Ovary (tissue), 7 donors: ENCODE measurements at regions not wholly inside any gene's neighbourhood (a gene's known extent, or its start where the extent isn't known, plus 50 kb on each side); places are given as distances from the start of the nearest gene placed in this dataset.

Experiments
- DNase-seq, 5 donors: peaks; one replicate each; pipeline ENCODE4 v3.0.0-alpha.2; 2019 to 2020
- H3K27ac ChIP-seq, 2 donors: fragments of 200-600 bp; one replicate each; pipeline versions ENCODE4 v1.5.1 to v1.8.0; 2019 to 2022
- H3K27me3 ChIP-seq: fragments of 200-600 bp; one replicate; pipeline ENCODE4 v1.8.0; 2022
- H3K36me3 ChIP-seq: fragments of 200-600 bp; sonication (generic); one replicate; pipeline ENCODE4 v1.5.1; 2019
- H3K4me1 ChIP-seq: one replicate; pipeline ENCODE4 v1.8.1; 2013; ENCODE audit warnings: mild to moderate bottlenecking, moderate library complexity; ENCODE audit not compliant: insufficient read depth
- H3K4me3 ChIP-seq: fragments of 200-600 bp; sonication (generic); one replicate; pipeline ENCODE4 v1.5.1; 2017
- H3K9me3 ChIP-seq, 2 donors: fragments of 200-600 bp in 1 of 2; sonication (generic) in 1 of 2; one replicate each; pipeline versions ENCODE4 v1.5.1 to v1.8.1; 2013 to 2019; ENCODE audit warnings: mild to moderate bottlenecking in 1 of 2, moderate library complexity in 1 of 2
- CTCF ChIP-seq, 3 donors: fragments of 450-650 bp in 2 of 3; fragments of 200-600 bp in 1 of 3; IDR thresholded peaks; one replicate each; pipeline versions ENCODE4 v1.5.1 to v1.8.0; 2016 to 2022; ENCODE audit warnings: antibody characterized with exemption in 3 of 3, mild to moderate bottlenecking in 1 of 3
- EP300 ChIP-seq: sonication (generic); formaldehyde crosslinking; IDR thresholded peaks from one replicate; pipeline ENCODE4 v1.6.1; 2017; ENCODE audit warnings: antibody characterized with exemption
- POLR2A ChIP-seq: fragments of 450-650 bp; IDR thresholded peaks from one replicate; pipeline ENCODE4 v1.6.1; 2017; ENCODE audit warnings: antibody characterized with exemption, mild to moderate bottlenecking, moderate library complexity
- WGBS, 3 donors: extraction: QIAGEN DNeasy Blood & Tissue Kit in 1 of 3; methylation state at CpG; one replicate each; pipeline versions ENCODE4 v1.1.5 to v1.1.7; 2013 to 2017; 5-methylcytosine and 5-hydroxymethylcytosine counted together
- intact Hi-C, 4 donors: fragments of 100-400 bp; cut with DNase I; formaldehyde crosslinking; loops; one replicate each; pipeline versions ENCODE4 v1.11.0 to v1.15.1; 2022 to 2023
- donor health status: DM: no; HTN: no; CAD: no; lungs with moderate emphysema.
- donor health status: DM: no; HTN: no; CAD: no.
- donor health status: Bipolar disorder and iron deficiency.
- donor health status: DM: no; HTN: no; CAD: no.
- donor health status: DM: yes; HTN: yes; CAD: no.

- no peak for DNase-seq
- Histone ChIP-seq H3K4me1 (no peaks in the 10 kb centered on the region), H3K36me3 (no peaks in the 10 kb centered on the region), H3K4me3 (no peak overlapping the region), H3K27ac (no peak overlapping the region), H3K9me3 (no peaks in the 10 kb centered on the region), H3K27me3 (no peaks in the 10 kb centered on the region)
- 73 to 82% (median 77%) methylated on average over 4 of the region's 4 CpGs for WGBS, 3 donors
- intact Hi-C loops: no loop called here
- TF ChIP-seq EP300 (no peak), POLR2A (no peak), CTCF (IDR thresholded peaks at IDR 0.05) (no peak)
These were observed 360.5 kb downstream of the LIG4 start for GRCh38 chr13:107854880-107855279.

- Histone ChIP-seq H3K4me1 (no peaks in the 10 kb centered on the region), H3K4me3 (no peak overlapping the region), H3K27me3 (no peaks in the 10 kb centered on the region), H3K36me3 (no peaks in the 10 kb centered on the region), H3K9me3 (no peaks in the 10 kb centered on the region), H3K27ac (no peak overlapping the region)
- DNase-seq: no peak
- 86 to 92% (median 88%) methylated on average over 2 of the region's 2 CpGs for WGBS, 3 donors
- intact Hi-C loops: no loop called here
- TF ChIP-seq CTCF (IDR thresholded peaks at IDR 0.05): no peak
- no peak for TF ChIP-seq POLR2A
- TF ChIP-seq EP300: no peak
These were observed 363.3 kb downstream of the LIG4 start for GRCh38 chr13:107852072-107852471.

- DNase-seq: no peak
- Histone ChIP-seq H3K4me1 (no peaks in the 10 kb centered on the region), H3K27me3 (no peaks in the 10 kb centered on the region), H3K4me3 (no peak overlapping the region), H3K9me3 (no peaks in the 10 kb centered on the region), H3K36me3 (no peaks in the 10 kb centered on the region), H3K27ac (no peak overlapping the region)
- WGBS, 3 donors: 80 to 87% (median 83%) methylated on average over 3 of the region's 3 CpGs
- intact Hi-C loops: no loop called here
- TF ChIP-seq CTCF (IDR thresholded peaks at IDR 0.05) (no peak), EP300 (no peak), POLR2A (no peak)
These were observed 363.7 kb downstream of the LIG4 start for GRCh38 chr13:107851670-107852069.

GRCh38 chr13:107847406-107847805, 367.9 kb downstream of the LIG4 start:
- Histone ChIP-seq H3K36me3 (no peaks in the 10 kb centered on the region), H3K4me1 (no peaks in the 10 kb centered on the region), H3K27ac (no peak overlapping the region), H3K27me3 (no peaks in the 10 kb centered on the region), H3K9me3 (no peaks in the 10 kb centered on the region), H3K4me3 (no peak overlapping the region)
- intact Hi-C loops: no loop called here
- no peak for DNase-seq
- TF ChIP-seq POLR2A: no peak
- TF ChIP-seq EP300: no peak
- TF ChIP-seq CTCF (IDR thresholded peaks at IDR 0.05): no peak
- WGBS, 3 donors: 24 to 25% (median 24%) methylated on average over 5 of the region's 5 CpGs

GRCh38 chr13:107846642-107847041, 368.7 kb downstream of the LIG4 start:
- no peaks in the 10 kb centered on the region for H3K27me3 ChIP-seq
- H3K36me3 ChIP-seq: no peaks in the 10 kb centered on the region
- no peak overlapping the region for H3K4me3 ChIP-seq
- no peak for TF ChIP-seq EP300
- TF ChIP-seq CTCF (IDR thresholded peaks at IDR 0.05): no peak
- no peak for TF ChIP-seq POLR2A
- no peak overlapping the region for H3K27ac ChIP-seq
- H3K4me1 ChIP-seq: no peaks in the 10 kb centered on the region
- intact Hi-C loops: no loop called here
- WGBS, 3 donors: 29 to 42% (median 35%) methylated on average over 1 of the region's 1 CpG
- H3K9me3 ChIP-seq: no peaks in the 10 kb centered on the region
- no peak for DNase-seq
